GM10266 (cell line): ENCODE measurements at regions not wholly inside any gene's neighbourhood (a gene's known extent, or its start where the extent isn't known, plus 50 kb on each side); places are given as distances from the start of the nearest gene placed in this dataset.
"Not testable (repeated sequence)": the region's sequence is repeated elsewhere in the genome, so short reads cannot be mapped to it uniquely, and the experiment has no call there.

Experiments
- DNase-seq: peaks from one replicate; pipeline ENCODE4 v3.0.0; 2012; ENCODE audit errors: extremely low spot score
- CTCF ChIP-seq: IDR thresholded peaks from 2 replicates; pipeline ENCODE4 v1.5.1; 2012; ENCODE audit warnings: mild to moderate bottlenecking, low read depth; ENCODE audit not compliant: control insufficient read depth, insufficient read depth; ENCODE audit errors: missing control alignments

- no peak for DNase-seq
- TF ChIP-seq CTCF = no peak
Observed at GRCh38 chr12:73991138-73991537, 546.5 kb upstream of the ATXN7L3B start.

- DNase-seq = no peak
- TF ChIP-seq CTCF = no peak
Observed at GRCh38 chr12:73998894-73999293, 538.7 kb upstream of the ATXN7L3B start.

- no peak for TF ChIP-seq CTCF
Observed at GRCh38 chr12:74015118-74015517, 522.5 kb upstream of the ATXN7L3B start.

GRCh38 chr12:74016324-74016723 lies 521.3 kb upstream of the ATXN7L3B start:
- DNase-seq = not testable (repeated sequence)

More at GRCh38 chr12:74015118-74015517, 522.5 kb upstream of the ATXN7L3B start:
- no peak for DNase-seq

GRCh38 chr12:74018849-74019248 lies 518.8 kb upstream of the ATXN7L3B start:
- DNase-seq = no peak
- no peak for TF ChIP-seq CTCF

- TF ChIP-seq CTCF = peak; percentile 72
- peak; percentile 13 for DNase-seq
Observed at GRCh38 chr12:74021937-74022336, 515.7 kb upstream of the ATXN7L3B start.

- no peak for TF ChIP-seq CTCF
Observed at GRCh38 chr12:74031045-74031444, 506.6 kb upstream of the ATXN7L3B start.

GRCh38 chr12:74033531-74033930 lies 504.1 kb upstream of the ATXN7L3B start:
- DNase-seq = no peak
- TF ChIP-seq CTCF = no peak

More at GRCh38 chr12:74031045-74031444, 506.6 kb upstream of the ATXN7L3B start:
- no peak for DNase-seq

GRCh38 chr12:74039138-74039537 lies 498.5 kb upstream of the ATXN7L3B start:
- DNase-seq = not testable (repeated sequence)
